ENCODE measurements at regions not wholly inside any gene's neighbourhood (a gene's known extent, or its start where the extent isn't known, plus 50 kb on each side); places are given as distances from the start of the nearest gene placed in this dataset.

- Histone ChIP-seq H3F3A (ENCODE audit: insufficient read depth, low read depth) (no peaks in the 10 kb centered on the region), H3K27me3 (ENCODE audit: insufficient read depth, low read depth) (no peaks in the 10 kb centered on the region), H4K20me1 (ENCODE audit: insufficient read depth) (no peaks in the 10 kb centered on the region), H3K9me2 (ENCODE audit: insufficient read depth) (0 out of 2 replicates have a peak, but pooled peaks cover under 1% of the 10 kb centered on the region), H2AFZ (no peak overlapping the region), H3K9me3 (ENCODE audit: insufficient read depth, low read depth) (no peaks in the 10 kb centered on the region), H3K4me2 (no peak overlapping the region), H3K4me1 (replicated peaks; ENCODE audit: insufficient read depth) (no peaks in the 10 kb centered on the region), H3K4me3 (no peak overlapping the region), H3K27ac (no peak overlapping the region), H3K36me3 (ENCODE audit: low read depth) (no peaks in the 10 kb centered on the region), H3K79me2 (ENCODE audit: low read depth) (no peaks in the 10 kb centered on the region)
- ChIA-PET CTCF (no interaction called here), POLR2A (ENCODE audit: unreplicated experiment) (no interaction called here)
- no peak for TF ChIP-seq EZH2 (IDR thresholded peaks at IDR 0.05; ENCODE audit: low read depth)
- no peak for TF ChIP-seq CTCF (conservative IDR thresholded peaks at IDR 0.05)
- DNase-seq, result no peak
- BruUV-seq (replicated peaks), result no TSS peak
- intact Hi-C loops (cut with micrococcal nuclease; ENCODE audit: unreplicated experiment), result no loop called here
These were observed 282.4 kb upstream of the NEGR1 start for GRCh38 chr1:72564749-72565148.

- intact Hi-C loops (cut with micrococcal nuclease; ENCODE audit: unreplicated experiment), result no loop called here
- no peak for DNase-seq
- no peak overlapping the region for H2AFZ ChIP-seq
These were observed 275.2 kb upstream of the NEGR1 start for GRCh38 chr1:72557446-72558049.

GRCh38 chr1:72547412-72547811 lies 265.1 kb upstream of the NEGR1 start:
- no peaks in the 10 kb centered on the region for H3F3A ChIP-seq (ENCODE audit: insufficient read depth, low read depth)
- intact Hi-C loops (cut with micrococcal nuclease; ENCODE audit: unreplicated experiment), result no loop called here
- TF ChIP-seq CTCF (conservative IDR thresholded peaks at IDR 0.05) (no peak), EZH2 (IDR thresholded peaks at IDR 0.05; ENCODE audit: low read depth) (no peak)
- H4K20me1 ChIP-seq (ENCODE audit: insufficient read depth), result no peaks in the 10 kb centered on the region
- H3K4me1 ChIP-seq (replicated peaks; ENCODE audit: insufficient read depth), result no peaks in the 10 kb centered on the region
- H3K4me3 ChIP-seq, result no peak overlapping the region
- H3K79me2 ChIP-seq (ENCODE audit: low read depth), result no peaks in the 10 kb centered on the region
- CTCF ChIA-PET, result no interaction called here
- no peak overlapping the region for H2AFZ ChIP-seq
- no peaks in the 10 kb centered on the region for H3K36me3 ChIP-seq (ENCODE audit: low read depth)
- POLR2A ChIA-PET (ENCODE audit: unreplicated experiment), result no interaction called here
- H3K27ac ChIP-seq, result no peak overlapping the region
- H3K9me3 ChIP-seq (ENCODE audit: insufficient read depth, low read depth), result no peaks in the 10 kb centered on the region
- H3K9me2 ChIP-seq (ENCODE audit: insufficient read depth), result no peaks in the 10 kb centered on the region
- DNase-seq, result no peak
- no TSS peak for BruUV-seq (replicated peaks)
- H3K4me2 ChIP-seq, result no peak overlapping the region
- H3K27me3 ChIP-seq (ENCODE audit: insufficient read depth, low read depth), result no peaks in the 10 kb centered on the region

More at GRCh38 chr1:72557446-72558049, 275.2 kb upstream of the NEGR1 start:
- no peak for TF ChIP-seq EZH2 (IDR thresholded peaks at IDR 0.05; ENCODE audit: low read depth)
- no peak; the same call in 1 of the 2 replicates for TF ChIP-seq CTCF (conservative IDR thresholded peaks at IDR 0.05)
- no peaks in the 10 kb centered on the region for H3K9me3 ChIP-seq (ENCODE audit: insufficient read depth, low read depth)
- H3K27ac ChIP-seq, result no peak overlapping the region
- no peaks in the 10 kb centered on the region for H3F3A ChIP-seq (ENCODE audit: insufficient read depth, low read depth)
- CTCF ChIA-PET, result no interaction called here
- H3K4me2 ChIP-seq, result no peak overlapping the region
- no peaks in the 10 kb centered on the region for H3K9me2 ChIP-seq (ENCODE audit: insufficient read depth)
- H3K4me1 ChIP-seq (replicated peaks; ENCODE audit: insufficient read depth), result no peaks in the 10 kb centered on the region
- H3K27me3 ChIP-seq (ENCODE audit: insufficient read depth, low read depth), result no peaks in the 10 kb centered on the region
- no peak overlapping the region for H3K4me3 ChIP-seq
- no peaks in the 10 kb centered on the region for H3K79me2 ChIP-seq (ENCODE audit: low read depth)
- H3K36me3 ChIP-seq (ENCODE audit: low read depth), result no peaks in the 10 kb centered on the region
- BruUV-seq (replicated peaks), result no TSS peak
- no peaks in the 10 kb centered on the region for H4K20me1 ChIP-seq (ENCODE audit: insufficient read depth)
- POLR2A ChIA-PET (ENCODE audit: unreplicated experiment), result no interaction called here

Measured in PC-9 (cell line).